Peyer's patch (tissue), 4 donors: ENCODE measurements at regions not wholly inside any gene's neighbourhood (a gene's known extent, or its start where the extent isn't known, plus 50 kb on each side); places are given as distances from the start of the nearest gene placed in this dataset.

Source experiments
- POLR2A ChIP-seq, 2 donors: fragments of 450-650 bp; IDR thresholded peaks; one replicate each; pipeline ENCODE4 v1.5.1; 2017; ENCODE audit warnings: antibody characterized with exemption in 2 of 2, mild to moderate bottlenecking in 2 of 2, moderate library complexity in 2 of 2
- TF ChIP-seq, protein P1 (sequence below), 6 experiments: fragments of 450-650 bp in 4 of 6; fragments of 200-600 bp in 2 of 6; sonication (generic) in 1 of 6; IDR thresholded peaks; one replicate each; pipeline ENCODE4 v1.5.1; 2017 to 2019; ENCODE audit warnings: antibody characterized with exemption in 6 of 6, mild to moderate bottlenecking in 3 of 6, moderate library complexity in 1 of 6

DNA sequence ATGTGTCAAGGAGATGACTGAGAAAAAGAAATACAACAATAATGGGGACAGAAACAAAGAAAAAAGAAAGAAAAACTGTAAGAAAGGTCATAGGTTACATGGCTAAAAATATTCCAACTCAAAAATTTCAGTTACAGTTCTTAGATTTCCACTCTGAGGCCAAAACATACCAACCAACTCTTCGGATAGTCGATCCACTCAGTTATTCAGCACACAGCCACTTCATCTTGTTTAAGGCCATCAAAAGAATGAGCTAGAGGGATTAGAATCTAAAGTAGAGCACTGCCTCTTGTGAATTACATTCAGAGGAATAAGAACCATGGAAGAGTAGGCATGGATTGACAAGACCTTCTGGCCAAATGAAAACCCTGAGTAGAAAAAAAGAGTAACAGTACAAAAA is 277.0 kb downstream of the MRPL39 start:
- TF ChIP-seq, protein P1, sequence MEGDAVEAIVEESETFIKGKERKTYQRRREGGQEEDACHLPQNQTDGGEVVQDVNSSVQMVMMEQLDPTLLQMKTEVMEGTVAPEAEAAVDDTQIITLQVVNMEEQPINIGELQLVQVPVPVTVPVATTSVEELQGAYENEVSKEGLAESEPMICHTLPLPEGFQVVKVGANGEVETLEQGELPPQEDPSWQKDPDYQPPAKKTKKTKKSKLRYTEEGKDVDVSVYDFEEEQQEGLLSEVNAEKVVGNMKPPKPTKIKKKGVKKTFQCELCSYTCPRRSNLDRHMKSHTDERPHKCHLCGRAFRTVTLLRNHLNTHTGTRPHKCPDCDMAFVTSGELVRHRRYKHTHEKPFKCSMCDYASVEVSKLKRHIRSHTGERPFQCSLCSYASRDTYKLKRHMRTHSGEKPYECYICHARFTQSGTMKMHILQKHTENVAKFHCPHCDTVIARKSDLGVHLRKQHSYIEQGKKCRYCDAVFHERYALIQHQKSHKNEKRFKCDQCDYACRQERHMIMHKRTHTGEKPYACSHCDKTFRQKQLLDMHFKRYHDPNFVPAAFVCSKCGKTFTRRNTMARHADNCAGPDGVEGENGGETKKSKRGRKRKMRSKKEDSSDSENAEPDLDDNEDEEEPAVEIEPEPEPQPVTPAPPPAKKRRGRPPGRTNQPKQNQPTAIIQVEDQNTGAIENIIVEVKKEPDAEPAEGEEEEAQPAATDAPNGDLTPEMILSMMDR (IDR thresholded peaks at IDR 0.05) = no peak
- no peak for TF ChIP-seq POLR2A (IDR thresholded peaks at IDR 0.05)
